ENCODE measurements at regions not wholly inside any gene's neighbourhood (a gene's known extent, or its start where the extent isn't known, plus 50 kb on each side); places are given as distances from the start of the nearest gene placed in this dataset.

GRCh38 chr2:66014450-66014849 is 420.5 kb upstream of the MEIS1 start:
- TF ChIP-seq CTCF (IDR thresholded peaks at IDR 0.05) (no peak), POLR2A (IDR thresholded peaks at IDR 0.05) (no peak)
